ENCODE measurements at regions not wholly inside any gene's neighbourhood (a gene's known extent, or its start where the extent isn't known, plus 50 kb on each side); places are given as distances from the start of the nearest gene placed in this dataset.

DNA sequence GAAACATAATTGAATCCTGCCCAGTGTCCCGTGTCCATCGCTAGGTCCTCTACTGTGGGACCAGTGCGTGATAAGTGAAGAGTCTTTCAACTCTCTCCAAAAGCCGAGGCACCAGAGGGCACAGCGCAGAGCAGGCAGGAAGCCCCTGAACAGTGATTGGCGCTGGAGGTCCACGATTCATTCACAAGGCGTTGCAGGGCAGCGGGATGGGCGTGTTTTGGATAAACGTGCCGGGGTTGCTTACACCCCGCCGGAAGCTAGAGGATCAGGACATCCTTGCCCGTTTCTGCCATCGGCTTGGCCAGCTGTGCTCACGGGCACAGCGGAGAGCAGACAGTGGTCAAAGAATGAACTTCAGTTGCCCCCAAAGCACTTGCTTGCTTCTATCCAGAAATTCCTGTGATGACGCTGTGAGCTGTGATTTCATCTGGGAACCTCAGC, 86.0 kb upstream of the PFKP start:
- intact Hi-C loops (cut with micrococcal nuclease), result no loop called here

DNA sequence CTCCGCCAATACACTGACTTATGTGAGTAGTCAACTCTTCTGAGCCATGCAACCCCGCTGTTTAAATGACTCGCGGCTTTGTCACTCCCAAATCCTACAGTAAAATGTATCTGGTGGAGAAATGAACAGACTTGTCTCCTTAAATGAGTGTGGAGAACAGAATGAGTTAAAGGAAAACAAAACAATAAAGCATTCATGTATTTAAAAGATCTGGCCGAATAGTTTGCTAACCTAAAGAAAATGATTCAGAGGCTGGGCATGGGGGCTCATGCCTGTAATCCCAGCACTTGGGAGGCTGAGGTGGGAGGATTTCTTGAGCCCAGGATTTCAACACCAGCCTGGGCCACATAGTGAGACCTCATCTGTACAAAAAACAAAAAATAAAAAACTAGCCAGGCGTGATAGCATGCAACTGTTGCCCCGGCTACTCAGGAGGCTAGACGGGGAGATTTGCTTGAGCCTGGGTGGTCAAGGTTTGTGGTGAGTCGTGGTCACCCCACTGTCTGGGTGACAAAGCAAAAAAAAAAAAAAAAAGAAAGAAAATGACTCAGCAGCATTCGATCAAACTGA, 86.5 kb upstream of the PFKP start:
- intact Hi-C loops (cut with micrococcal nuclease), result no loop called here

DNA sequence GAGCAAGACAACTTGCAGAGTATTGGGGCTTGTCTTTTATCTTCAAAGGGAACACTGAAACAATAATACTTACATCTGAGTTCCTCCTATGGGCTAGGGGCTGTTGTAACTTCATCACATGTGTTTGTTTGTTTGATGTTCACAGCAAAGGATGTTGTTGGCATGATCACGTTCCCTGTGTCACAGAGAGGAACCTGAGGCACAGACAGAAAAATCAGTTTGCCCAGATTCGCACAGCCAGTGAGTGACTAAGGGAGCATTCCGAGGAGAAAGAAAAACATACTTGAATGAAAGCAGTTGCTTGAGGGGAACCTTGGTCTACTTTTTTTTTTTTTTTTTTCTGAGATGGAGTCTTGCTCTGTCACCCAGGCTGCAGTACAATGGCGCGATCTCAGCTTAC, 87.2 kb upstream of the PFKP start:
- intact Hi-C loops (cut with micrococcal nuclease), result no loop called here

DNA sequence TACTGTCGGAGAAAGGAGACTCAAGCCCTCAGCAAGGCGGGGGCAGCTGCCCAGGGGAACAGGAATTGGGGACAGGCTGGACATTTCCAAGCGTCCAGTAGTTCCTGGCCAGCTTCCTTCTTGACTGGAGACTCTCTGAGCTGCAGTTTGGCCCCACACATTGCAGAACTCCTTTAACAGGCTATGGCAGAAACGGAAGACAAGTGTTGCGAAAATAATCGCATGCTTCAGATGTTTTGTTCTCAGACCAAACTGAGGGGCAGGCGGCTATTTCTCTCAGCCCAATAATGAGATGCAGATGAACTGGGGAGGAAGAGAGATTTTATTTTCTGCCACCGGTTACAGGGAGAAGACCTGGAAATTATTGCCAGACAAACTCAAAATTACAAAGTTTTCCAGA, 88.0 kb upstream of the PFKP start:
- intact Hi-C loops (cut with micrococcal nuclease), result loop anchor here (5.0 kb wide), 1 partner anchor 63 kb away; no protein-coding TSS in a partner anchor

DNA sequence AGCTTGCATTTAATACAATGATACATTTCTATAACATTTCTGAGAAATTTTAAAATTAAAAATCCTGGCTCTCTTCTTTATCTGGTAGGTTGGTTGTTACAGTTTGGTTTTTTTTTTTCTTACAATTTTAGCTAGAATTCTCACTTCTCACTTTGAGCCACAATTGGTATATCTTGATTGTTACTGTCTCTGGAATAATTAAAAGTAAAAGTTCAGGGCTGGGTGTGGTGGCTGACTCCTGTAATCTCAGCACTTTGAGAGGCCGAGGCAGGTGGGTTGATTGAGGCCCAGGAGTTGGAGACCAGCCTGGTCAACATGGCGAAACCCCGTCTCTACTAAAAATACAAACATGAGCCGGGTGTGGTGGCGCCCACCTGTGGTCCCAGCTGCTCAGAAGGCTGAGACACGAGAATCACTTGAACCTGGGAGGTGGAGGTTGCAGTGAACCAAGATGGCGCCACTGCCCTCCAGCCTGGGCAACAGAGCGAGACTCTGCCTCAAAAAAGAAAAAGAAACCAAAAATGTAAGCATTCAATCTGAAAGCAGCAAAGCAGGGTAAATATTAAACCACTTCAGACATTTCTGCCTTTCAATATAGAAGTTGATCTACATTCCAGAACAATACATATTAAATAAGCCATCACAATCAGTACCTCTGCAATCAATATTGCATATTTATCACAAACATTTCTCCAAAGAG, 88.6 kb upstream of the PFKP start:
- intact Hi-C loops (cut with micrococcal nuclease), result loop anchor here (1.0 to 5.0 kb wide), 3 partner anchors 39 to 64 kb away; no protein-coding TSS in a partner anchor

DNA sequence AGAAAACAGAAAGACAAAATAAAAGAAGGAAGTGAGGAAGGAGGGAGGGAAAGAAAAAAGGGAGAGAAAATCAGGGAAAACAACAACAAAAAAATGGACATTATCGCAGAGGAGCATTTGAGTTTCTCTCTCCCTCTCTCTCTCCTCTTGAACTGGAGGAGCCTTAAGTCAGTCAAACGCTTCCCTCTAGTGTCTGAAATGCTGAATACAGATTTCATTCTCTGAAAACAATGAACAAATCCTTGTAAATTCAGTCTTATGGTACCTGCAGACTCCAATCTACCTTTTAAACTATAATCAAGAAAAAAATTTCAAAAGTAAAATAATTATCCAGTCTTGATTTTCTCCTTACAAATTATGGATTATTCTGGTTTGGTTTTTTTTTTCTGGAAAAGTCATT, 89.2 kb upstream of the PFKP start:
- intact Hi-C loops (cut with micrococcal nuclease), result loop anchor here (1.0 to 5.0 kb wide), 3 partner anchors 39 to 64 kb away; no protein-coding TSS in a partner anchor

DNA sequence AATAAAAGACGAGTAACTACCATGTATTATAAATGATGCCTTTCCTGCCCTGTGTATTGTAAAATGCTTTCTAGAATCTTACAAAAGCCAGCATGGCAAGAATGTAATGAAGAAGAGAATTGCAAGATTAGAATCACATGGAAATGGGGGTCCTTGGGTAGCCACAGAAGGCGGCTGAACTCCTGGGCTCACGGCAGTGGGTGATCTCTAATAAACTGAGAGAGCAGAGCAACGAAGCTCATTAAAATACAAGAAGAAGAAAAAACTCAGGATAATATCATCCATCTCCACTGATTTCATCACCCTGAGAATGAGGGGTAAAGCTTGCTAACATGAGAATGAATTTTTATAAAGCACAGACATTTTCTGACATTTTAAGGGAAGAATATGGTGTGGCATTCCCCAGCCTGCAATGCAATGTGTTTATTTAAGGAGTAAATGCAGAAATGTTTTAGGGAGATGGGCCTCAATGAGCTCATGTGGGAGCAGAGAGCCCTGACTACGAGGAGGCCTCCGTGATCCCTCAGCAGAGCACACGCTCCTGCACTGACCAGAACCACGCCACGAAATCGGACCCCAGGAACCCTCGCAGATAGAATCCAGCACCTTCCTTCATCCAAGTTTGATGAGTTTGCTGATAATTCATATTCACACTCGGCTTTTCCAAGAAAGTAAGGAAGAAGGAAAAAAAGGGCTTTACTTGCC, 92.7 kb upstream of the PFKP start:
- intact Hi-C loops (cut with micrococcal nuclease), result loop anchor here (5.0 kb wide), 1 partner anchor 68 kb away; no protein-coding TSS in a partner anchor

DNA sequence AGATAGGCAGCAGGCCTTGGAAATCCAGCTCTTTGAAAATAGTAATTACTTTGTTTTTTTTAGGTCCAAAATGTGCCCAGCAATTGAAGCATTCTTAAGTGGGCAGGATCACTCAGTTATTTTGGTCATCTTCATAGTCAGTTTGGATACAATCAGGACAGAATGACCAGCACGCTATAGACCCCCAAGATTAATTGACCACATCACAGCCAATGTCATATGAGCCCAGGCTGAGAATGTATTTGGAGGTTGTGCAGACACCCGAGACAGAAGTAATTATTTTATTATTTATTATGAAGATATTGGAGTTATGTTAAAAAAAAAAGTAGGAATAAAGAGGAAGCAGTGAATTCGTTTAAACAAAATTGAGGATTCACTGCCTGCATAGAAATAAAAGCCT, 93.3 kb upstream of the PFKP start:
- intact Hi-C loops (cut with micrococcal nuclease), result no loop called here

DNA sequence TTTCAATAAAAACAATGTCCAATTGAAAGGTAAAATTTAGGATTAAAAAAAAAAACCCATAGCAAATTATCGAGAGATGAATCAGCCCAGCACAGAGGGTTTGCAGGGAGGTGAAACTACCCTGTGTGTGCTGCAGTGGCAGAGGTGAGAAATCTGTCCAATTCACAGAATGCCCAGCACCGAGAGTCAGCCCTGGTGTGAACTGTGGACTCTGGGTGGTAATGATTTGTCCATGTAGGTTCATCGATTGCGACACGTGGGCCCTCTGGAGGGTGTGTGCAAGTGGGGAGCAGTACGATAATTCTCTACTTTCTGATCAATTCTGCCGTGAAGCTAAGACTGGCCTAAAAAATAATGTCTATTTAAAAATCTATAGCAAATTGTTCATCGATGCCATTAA, 94.5 kb upstream of the PFKP start:
- intact Hi-C loops (cut with micrococcal nuclease), result no loop called here

DNA sequence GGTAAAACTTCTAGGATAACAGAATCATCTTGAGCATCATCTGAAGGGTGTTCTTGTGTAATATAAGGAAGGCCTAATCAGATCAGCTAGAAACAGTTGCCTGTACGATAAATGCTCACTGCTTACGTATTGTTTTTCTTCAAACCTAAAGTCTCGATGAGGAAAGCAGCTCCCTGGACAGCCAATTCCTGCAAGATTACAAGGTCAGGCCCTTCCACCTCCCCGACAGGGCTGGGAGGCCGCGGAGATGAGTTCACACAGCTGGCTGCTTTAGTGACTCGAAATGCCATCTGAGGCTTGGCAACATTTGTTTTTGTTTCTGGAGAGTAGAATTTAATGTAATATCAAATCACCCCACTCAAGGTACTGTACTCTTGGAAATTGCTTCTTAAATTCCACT, 95.1 kb upstream of the PFKP start:
- intact Hi-C loops (cut with micrococcal nuclease), result no loop called here

DNA sequence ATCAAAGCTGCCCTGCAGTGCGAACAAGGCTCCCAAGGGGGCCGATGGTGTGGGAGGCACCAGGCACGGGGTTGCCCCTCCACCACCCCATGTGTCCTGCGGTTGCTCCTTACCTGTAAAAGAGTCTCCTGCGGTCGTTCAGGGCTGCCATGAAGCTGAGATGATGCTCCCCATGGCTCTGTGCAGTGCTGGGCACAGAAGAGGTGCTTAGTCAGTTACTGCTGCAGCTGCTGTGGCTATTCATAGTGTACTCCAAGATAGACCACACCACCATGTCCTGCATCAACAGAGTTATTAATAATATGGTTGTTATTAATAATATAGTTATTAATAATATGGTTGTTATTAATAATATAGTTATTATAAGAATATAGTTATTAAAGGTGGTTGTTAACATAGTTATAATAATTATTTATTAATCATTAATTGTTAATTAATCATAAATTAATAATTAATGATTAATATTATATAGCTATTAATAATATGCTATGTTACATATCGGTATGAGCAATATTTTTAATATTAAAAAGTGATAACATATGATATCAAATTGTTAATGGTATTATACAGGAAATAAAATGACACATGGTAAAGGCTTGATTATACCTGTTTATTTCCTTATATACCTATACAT, 97.0 kb upstream of the PFKP start:
- intact Hi-C loops (cut with micrococcal nuclease), result no loop called here

DNA sequence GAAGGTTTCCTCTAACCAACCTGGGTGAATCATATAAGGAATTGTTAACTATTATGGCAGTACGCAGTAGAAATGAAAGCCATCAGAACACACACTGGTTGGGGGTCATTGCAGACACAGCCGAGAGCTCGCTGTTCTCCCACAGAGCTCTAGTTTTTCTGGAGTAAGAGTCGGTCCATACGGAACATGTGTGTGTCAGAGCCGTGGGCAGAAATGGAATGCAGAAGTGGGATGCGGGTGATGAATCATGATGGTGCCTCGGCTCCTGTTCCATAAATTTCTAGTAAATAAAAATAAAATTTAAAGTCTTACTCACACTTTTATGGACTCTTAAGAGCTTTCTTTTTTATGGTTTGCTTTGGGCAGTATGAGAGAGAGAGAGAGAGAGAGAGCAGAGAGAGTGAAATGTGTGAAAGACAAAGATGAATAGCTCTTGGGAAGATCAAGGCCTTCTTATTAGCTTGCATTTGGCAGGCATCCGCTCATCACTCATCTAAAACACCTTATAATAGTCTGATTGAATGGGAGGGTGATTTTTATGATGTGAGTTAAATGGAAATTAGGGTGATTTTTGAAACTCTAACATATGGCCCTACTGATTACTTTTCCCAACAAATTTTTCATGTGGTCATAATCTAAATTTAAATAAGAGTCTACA, 98.8 kb upstream of the PFKP start:
- intact Hi-C loops (cut with micrococcal nuclease), result no loop called here

DNA sequence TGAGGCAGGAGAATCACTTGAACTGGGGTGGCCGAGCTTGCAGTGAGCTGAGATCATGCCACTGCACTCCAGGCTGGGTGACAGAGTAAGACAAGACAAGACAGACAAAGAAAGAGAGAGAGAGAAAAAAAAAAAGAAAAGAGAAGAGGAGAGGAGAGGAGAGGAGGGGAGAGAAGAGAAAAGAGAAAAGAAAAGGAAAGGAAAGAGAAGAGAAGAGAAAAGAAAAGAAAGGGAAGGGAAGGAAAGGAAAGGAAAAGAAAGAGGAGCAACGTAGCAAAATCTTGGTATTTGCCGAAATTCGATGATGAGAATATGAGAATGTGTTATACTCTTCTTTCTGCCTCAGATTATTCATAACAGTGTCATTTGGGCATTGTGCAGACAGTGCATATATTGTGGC, 101.2 kb upstream of the PFKP start:
- intact Hi-C loops (cut with micrococcal nuclease), result no loop called here

DNA sequence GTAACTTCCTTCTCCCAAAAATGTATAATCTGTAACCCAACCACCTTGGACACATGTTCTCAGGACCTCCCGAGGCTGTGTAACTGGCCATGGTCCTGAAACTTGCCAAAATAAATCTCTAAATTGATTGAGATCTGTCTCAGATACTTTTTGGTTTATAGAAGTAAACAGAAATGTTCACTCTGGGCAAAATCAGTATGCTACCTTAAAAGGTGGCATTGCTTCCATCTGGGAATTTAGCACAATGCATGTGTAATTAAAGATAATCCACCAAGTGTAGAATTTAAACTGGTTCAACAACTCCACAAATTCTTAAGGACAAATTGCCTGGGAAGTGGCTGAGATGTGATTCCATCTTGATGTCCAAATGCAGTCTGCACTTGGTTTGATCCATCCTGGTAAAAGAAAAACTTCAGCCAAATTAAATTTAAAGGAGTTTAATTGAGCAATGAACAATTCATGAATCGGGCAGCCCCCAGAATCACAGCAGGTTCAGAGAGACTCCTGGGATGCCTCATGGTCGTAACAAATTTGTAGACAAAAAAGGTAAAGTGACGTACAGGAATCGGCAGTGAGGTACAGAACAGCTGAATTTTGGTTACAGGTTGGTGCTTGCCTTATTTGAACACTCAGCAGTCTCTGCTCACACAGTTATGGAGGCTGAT, 102.6 kb upstream of the PFKP start:
- intact Hi-C loops (cut with micrococcal nuclease), result no loop called here

DNA sequence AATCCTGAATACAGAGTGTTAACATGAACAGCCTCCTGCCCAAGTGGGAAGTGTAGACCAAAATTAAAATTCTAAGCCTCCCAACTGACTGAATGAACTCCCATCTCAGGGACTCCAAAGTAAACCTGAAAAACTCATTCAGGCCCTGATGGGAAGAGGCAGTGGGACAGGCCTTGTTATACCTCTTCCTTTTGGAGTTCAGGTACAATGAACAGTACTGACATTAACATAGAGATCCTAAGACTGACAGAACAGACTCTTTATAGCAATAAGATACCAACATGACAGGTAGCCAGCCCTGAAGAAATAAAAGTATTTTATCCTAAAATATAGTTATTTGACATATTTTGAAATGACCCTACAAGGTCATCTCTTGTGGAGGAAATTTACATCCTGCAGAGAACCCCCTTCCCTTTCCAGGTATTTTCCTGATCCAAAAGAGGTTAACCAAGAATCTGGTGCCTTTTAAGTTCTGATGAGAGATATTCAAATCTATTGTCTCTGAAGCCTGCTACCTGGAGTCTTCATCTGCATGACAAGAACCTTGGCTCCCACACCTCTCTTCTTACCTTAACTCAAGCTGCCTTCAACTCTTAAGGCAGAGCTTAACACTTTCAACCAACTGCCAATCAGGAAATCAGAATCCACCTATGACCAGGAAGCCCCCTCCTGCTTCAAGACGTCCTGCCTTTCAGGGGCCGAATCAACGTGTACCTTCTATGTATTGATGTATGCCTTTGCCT, 103.3 kb upstream of the PFKP start:
- intact Hi-C loops (cut with micrococcal nuclease), result no loop called here

DNA sequence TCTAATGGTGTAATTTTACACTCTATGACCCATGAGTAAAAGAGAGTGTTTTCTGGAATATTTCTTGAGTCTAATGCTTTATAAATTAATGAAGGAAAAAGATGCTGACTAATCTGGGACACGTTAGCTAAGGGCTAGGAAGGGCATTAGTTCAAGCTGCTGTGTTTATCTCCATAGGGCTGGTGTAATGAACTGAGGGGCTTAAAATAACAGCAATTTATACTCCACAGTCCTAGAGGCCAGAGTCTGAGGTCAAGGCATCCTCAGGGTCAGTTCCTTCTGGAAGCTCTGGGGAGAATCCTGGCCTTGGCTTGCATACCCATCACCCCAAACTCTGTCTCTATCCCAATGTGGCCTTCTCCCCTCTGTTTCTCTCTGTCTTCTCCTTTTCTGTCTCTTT, 105.2 kb upstream of the PFKP start:
- intact Hi-C loops (cut with micrococcal nuclease), result no loop called here

DNA sequence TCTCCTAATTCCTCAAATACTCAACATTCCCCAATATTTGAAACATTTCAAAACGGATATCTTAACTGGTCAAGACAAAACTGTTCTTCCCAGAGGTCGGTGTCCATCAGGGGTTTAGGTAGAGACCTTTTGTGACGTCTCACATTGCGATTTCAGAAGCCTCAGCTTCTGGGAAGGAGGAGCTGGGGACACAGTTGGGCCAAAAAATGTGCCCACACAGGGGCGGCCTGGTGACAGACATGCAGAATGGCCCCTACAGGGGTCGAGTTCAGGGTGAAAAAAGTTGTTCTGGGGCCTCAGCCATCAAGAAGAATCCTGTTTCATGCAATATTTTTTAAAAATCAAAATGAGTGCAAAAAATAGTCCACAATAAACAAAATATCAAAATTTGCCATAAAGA, 108.7 kb upstream of the PFKP start:
- intact Hi-C loops (cut with micrococcal nuclease), result no loop called here

DNA sequence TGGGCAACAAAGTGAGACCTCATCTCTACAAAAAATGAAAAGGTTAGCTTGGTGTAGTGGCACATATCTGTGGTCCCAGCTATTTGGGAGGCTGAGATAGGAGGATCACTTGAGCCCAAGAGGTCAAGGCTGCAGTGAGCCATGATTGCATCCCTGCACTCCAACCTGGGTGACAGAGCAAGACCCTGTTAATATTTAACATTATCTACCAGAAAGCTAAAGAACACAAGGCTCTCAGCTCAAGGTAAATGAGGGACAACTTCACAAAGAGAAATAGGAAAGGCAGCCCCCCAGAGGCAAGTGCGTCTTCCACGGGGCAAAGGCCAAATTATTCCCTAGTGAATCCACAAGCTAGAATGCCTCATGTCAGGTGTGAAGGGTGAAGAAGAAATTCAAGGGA, 109.6 kb upstream of the PFKP start:
- intact Hi-C loops (cut with micrococcal nuclease), result no loop called here

DNA sequence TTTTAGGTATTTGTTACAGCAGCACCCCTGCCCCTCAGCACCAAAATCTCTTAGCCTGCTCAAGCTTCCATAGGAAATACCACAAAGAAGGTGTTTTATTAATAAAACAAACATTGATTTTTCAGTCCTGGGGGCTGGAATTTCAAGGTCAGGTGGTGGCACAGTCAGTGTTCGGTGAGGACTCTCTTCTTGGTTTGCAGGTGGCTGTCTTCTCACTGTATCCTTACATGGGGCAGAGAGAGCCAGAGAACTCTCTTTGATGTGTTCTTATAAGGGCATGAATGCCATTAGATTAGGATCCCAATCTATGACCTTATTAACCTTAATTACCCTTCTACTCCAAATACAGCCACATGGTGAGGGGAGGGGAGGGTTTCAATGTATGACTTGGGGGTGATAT, 112.3 kb upstream of the PFKP start:
- intact Hi-C loops (cut with micrococcal nuclease), result no loop called here

DNA sequence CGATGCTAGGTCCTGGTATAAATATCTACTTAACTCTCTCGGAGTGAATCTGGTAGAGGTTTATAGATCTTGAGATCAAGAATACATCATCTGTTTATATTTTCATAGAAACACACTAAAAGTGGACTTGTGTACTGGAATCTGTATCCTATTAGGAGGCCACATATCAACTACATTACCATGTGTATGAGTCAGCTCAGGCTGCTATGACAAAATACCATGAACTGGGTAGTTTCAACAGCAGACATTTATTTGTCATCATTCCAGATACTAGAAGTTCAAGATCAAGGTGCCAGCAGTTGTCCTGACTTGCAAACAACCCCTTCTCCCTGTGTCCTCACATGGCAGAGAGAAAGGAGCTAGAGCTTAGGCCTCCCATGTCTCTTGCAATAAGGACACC, 113.9 kb upstream of the PFKP start:
- intact Hi-C loops (cut with micrococcal nuclease), result no loop called here

Data from T-helper 1 cell treated with Interleukin-12 subunit alpha and Interleukin-12 subunit beta and Interleukin-4 antibody, amounts not matched to agents 30 ng/mL and 1 ng/mL, for 36 hours (primary cell).